Gastroesophageal sphincter (tissue), 4 donors: ENCODE measurements at regions not wholly inside any gene's neighbourhood (a gene's known extent, or its start where the extent isn't known, plus 50 kb on each side); places are given as distances from the start of the nearest gene placed in this dataset.

Source experiments
- ATAC-seq: fragments of 150-250 bp; one replicate; pipeline ENCODE4 v1.9.1; 2016; ENCODE audit warnings: mild to moderate bottlenecking, moderate library complexity
- H3K27ac ChIP-seq, 4 donors: fragments of 200-600 bp; sonication (generic) in 3 of 4; 1 replicate in 3 of 4; 2 replicates in 1 of 4; pipeline ENCODE4 v1.5.1; 2016 to 2019
- H3K27me3 ChIP-seq: fragments of 200-600 bp; sonication (generic); one replicate; pipeline ENCODE4 v1.5.1; 2019
- H3K36me3 ChIP-seq, 2 donors: fragments of 200-600 bp; sonication (generic); one replicate each; pipeline ENCODE4 v1.5.1; 2019; ENCODE audit warnings: control low read depth in 1 of 2
- H3K4me1 ChIP-seq, 3 donors: fragments of 200-600 bp; sonication (generic); 1 replicate in 2 of 3; 2 replicates in 1 of 3; pipeline ENCODE4 v1.5.1; 2016 to 2019; ENCODE audit warnings: control low read depth in 2 of 3
- H3K4me3 ChIP-seq, 2 donors: fragments of 200-600 bp; sonication (generic); one replicate each; pipeline ENCODE4 v1.5.1; 2019; ENCODE audit warnings: mild to moderate bottlenecking in 1 of 2, moderate library complexity in 1 of 2
- H3K9me3 ChIP-seq, 3 donors: fragments of 200-600 bp; sonication (generic); one replicate each; pipeline ENCODE4 v1.5.1; 2017 to 2019; ENCODE audit warnings: control low read depth in 2 of 3
- CTCF ChIP-seq, 4 experiments: fragments of 200-600 bp in 2 of 4; fragments of 450-650 bp in 2 of 4; sonication (generic) in 1 of 4; IDR thresholded peaks; one replicate each; pipeline ENCODE4 v1.5.1; 2017 to 2019; ENCODE audit warnings: antibody characterized with exemption in 4 of 4, mild to moderate bottlenecking in 2 of 4, moderate library complexity in 2 of 4
- EP300 ChIP-seq: sonication (generic); formaldehyde crosslinking; IDR thresholded peaks from one replicate; pipeline ENCODE4 v1.6.1; 2017; ENCODE audit warnings: antibody characterized with exemption, mild to moderate bottlenecking
- POLR2A ChIP-seq, 2 donors: fragments of 450-650 bp; IDR thresholded peaks; one replicate each; pipeline ENCODE4 v1.6.1; 2017; ENCODE audit warnings: antibody characterized with exemption in 2 of 2, mild to moderate bottlenecking in 2 of 2, moderate library complexity in 1 of 2
- POLR2AphosphoS5 ChIP-seq: sonication (generic); formaldehyde crosslinking; IDR thresholded peaks from one replicate; pipeline ENCODE4 v1.6.1; 2017; ENCODE audit warnings: antibody characterized with exemption
- WGBS, 2 donors: methylation state at CpG; one replicate each; pipeline ENCODE4 v1.1.5; 2018; ENCODE audit warnings: low coverage in 1 of 2; 5-methylcytosine and 5-hydroxymethylcytosine counted together

- WGBS, 2 donors = 100% methylated on average over 2 of the region's 2 CpGs
- H3K9me3 ChIP-seq = peaks cover 0 to 6% (median 0%) of the 10 kb centered on the region in 3 donors
- no peak overlapping the region for H3K4me3 ChIP-seq
- ATAC-seq = no peak
- no peak overlapping the region for H3K27ac ChIP-seq
- H3K36me3 ChIP-seq = no peaks in the 10 kb centered on the region
- H3K4me1 ChIP-seq = no peaks in the 10 kb centered on the region
- no peaks in the 10 kb centered on the region for H3K27me3 ChIP-seq
- TF ChIP-seq CTCF (IDR thresholded peaks at IDR 0.05) = no peak
- TF ChIP-seq POLR2AphosphoS5 = no peak
- no peak for TF ChIP-seq POLR2A (IDR thresholded peaks at IDR 0.05)
- no peak for TF ChIP-seq EP300
These were observed 245.0 kb downstream of the TAF11L14 start for GRCh38 chr5:17879276-17879675.

- no peak for ATAC-seq
- peaks cover 0 to 6% (median 0%) of the 10 kb centered on the region in 3 donors for H3K9me3 ChIP-seq
- H3K4me1 ChIP-seq = no peaks in the 10 kb centered on the region
- no peak overlapping the region for H3K4me3 ChIP-seq
- TF ChIP-seq POLR2A (IDR thresholded peaks at IDR 0.05) (no peak), EP300 (no peak), CTCF (IDR thresholded peaks at IDR 0.05) (no peak), POLR2AphosphoS5 (no peak)
- no peak overlapping the region for H3K27ac ChIP-seq
- WGBS, 2 donors = 79 to 89% methylated on average over 4 of the region's 4 CpGs
- H3K36me3 ChIP-seq = no peaks in the 10 kb centered on the region
- no peaks in the 10 kb centered on the region for H3K27me3 ChIP-seq
These were observed 246.6 kb downstream of the TAF11L14 start for GRCh38 chr5:17880869-17881268.

- Histone ChIP-seq H3K4me1 (no peaks in the 10 kb centered on the region), H3K9me3 (peaks cover 0 to 6% (median 0%) of the 10 kb centered on the region in 3 donors), H3K27ac (no peak overlapping the region), H3K27me3 (no peaks in the 10 kb centered on the region), H3K36me3 (no peaks in the 10 kb centered on the region), H3K4me3 (no peak overlapping the region)
- no peak for ATAC-seq
- TF ChIP-seq EP300 = no peak
- no peak for TF ChIP-seq POLR2A (IDR thresholded peaks at IDR 0.05)
- TF ChIP-seq CTCF (IDR thresholded peaks at IDR 0.05) = no peak
- TF ChIP-seq POLR2AphosphoS5 = no peak
- 71 to 89% methylated on average over 3 of the region's 6 CpGs for WGBS, 2 donors
These were observed 248.7 kb downstream of the TAF11L14 start for GRCh38 chr5:17882760-17883488.

GRCh38 chr5:17888155-17888554, 253.9 kb downstream of the TAF11L14 start:
- ATAC-seq = no peak
- no peak for TF ChIP-seq EP300
- no peak for TF ChIP-seq POLR2A (IDR thresholded peaks at IDR 0.05)
- no peak for TF ChIP-seq POLR2AphosphoS5
- TF ChIP-seq CTCF (IDR thresholded peaks at IDR 0.05) = no peak
- no peak overlapping the region for H3K4me3 ChIP-seq

GRCh38 chr5:17890501-17890900, 256.2 kb downstream of the TAF11L14 start:
- no peaks in the 10 kb centered on the region for H3K4me1 ChIP-seq
- H3K9me3 ChIP-seq = no peaks in the 10 kb centered on the region
- no peaks in the 10 kb centered on the region for H3K27me3 ChIP-seq
- H3K4me3 ChIP-seq = no peak overlapping the region
- WGBS, 2 donors = 59 to 65% methylated on average over 3 of the region's 3 CpGs
- no peak overlapping the region for H3K27ac ChIP-seq
- TF ChIP-seq CTCF (IDR thresholded peaks at IDR 0.05) (no peak), POLR2A (IDR thresholded peaks at IDR 0.05) (no peak), EP300 (no peak), POLR2AphosphoS5 (no peak)
- H3K36me3 ChIP-seq = no peaks in the 10 kb centered on the region
- no peak for ATAC-seq

More at GRCh38 chr5:17888155-17888554, 253.9 kb downstream of the TAF11L14 start:
- no peaks in the 10 kb centered on the region for H3K36me3 ChIP-seq
- peaks cover 0 to 4% (median 0%) of the 10 kb centered on the region in 3 donors for H3K9me3 ChIP-seq
- no peaks in the 10 kb centered on the region for H3K27me3 ChIP-seq
- H3K27ac ChIP-seq = no peak overlapping the region
- no peaks in the 10 kb centered on the region for H3K4me1 ChIP-seq
